ENCODE measurements at regions not wholly inside any gene's neighbourhood (a gene's known extent, or its start where the extent isn't known, plus 50 kb on each side); places are given as distances from the start of the nearest gene placed in this dataset.

- H3K9me3 ChIP-seq (ENCODE audit: low read depth), result no peaks in the 10 kb centered on the region
- no peak for DNase-seq (ENCODE audit: low spot score)
- no peaks in the 10 kb centered on the region for H3K36me3 Mint-ChIP-seq
- H3K27ac Mint-ChIP-seq, result no peak overlapping the region
- no peaks in the 10 kb centered on the region for H3K36me3 ChIP-seq
- no peak overlapping the region for H3K4me2 ChIP-seq
- no peak overlapping the region for H3K27ac ChIP-seq
- H3K4me3 Mint-ChIP-seq, result no peak overlapping the region
- H3K4me3 ChIP-seq, result no peak overlapping the region
- H3F3A ChIP-seq (ENCODE audit: low read depth), result no peaks in the 10 kb centered on the region
- peaks cover 5% of the 10 kb centered on the region for H3K4me1 Mint-ChIP-seq
- H3K27me3 Mint-ChIP-seq (ENCODE audit: insufficient read depth, low read depth), result peaks cover 5% of the 10 kb centered on the region
- no peaks in the 10 kb centered on the region for H3K27me3 ChIP-seq
- H2AFZ ChIP-seq (replicated peaks), result no peak overlapping the region
- no peaks in the 10 kb centered on the region for H3K9me3 Mint-ChIP-seq
- TF ChIP-seq CTCF (IDR thresholded peaks at IDR 0.05) (no peak), EZH2phosphoT487 (IDR thresholded peaks at IDR 0.05) (no peak), EZH2 (IDR thresholded peaks at IDR 0.05) (no peak)
- H3K9ac ChIP-seq, result no peak overlapping the region
- no peaks in the 10 kb centered on the region for H3K4me1 ChIP-seq
- H3K79me2 ChIP-seq (ENCODE audit: low read depth), result no peaks in the 10 kb centered on the region
- no peaks in the 10 kb centered on the region for H4K20me1 ChIP-seq (ENCODE audit: low read depth)
Observed at GRCh38 chr18:68480196-68480595, 234.7 kb downstream of the TMX3 start.

DNA sequence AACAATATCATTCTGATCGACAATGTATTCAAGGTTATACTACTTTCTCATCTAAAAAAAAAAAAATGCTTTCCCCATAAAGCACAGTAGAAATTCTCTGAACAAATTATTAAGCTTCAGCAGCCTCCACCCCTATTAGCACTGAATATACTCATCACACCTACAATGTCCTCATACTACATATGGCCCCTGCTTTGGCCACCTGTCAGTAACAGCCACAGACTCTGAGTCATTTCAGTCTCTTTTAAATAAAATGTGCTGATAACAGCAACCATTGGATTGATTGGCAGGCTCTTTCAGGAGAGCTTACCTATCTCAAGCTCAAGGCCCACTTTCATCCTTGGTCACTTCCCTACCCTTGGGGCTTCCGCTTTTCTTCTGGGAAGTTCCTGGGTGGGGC, 236.7 kb downstream of the TMX3 start:
- Mint-ChIP-seq H3K9me3 (no peaks in the 10 kb centered on the region), H3K27ac (no peak overlapping the region), H3K36me3 (no peaks in the 10 kb centered on the region), H3K4me3 (no peak overlapping the region), H3K27me3 (ENCODE audit: insufficient read depth, low read depth) (peaks cover 5% of the 10 kb centered on the region), H3K4me1 (peaks cover 5% of the 10 kb centered on the region)
- no peak overlapping the region for H3K4me2 ChIP-seq
- TF ChIP-seq EZH2 (IDR thresholded peaks at IDR 0.05) (no peak), EZH2phosphoT487 (IDR thresholded peaks at IDR 0.05) (no peak), CTCF (IDR thresholded peaks at IDR 0.05) (no peak)
- H3F3A ChIP-seq (ENCODE audit: low read depth), result no peaks in the 10 kb centered on the region
- DNase-seq (ENCODE audit: low spot score), result no peak
- H3K9me3 ChIP-seq (ENCODE audit: low read depth), result no peaks in the 10 kb centered on the region
- no peak overlapping the region for H3K27ac ChIP-seq
- H3K27me3 ChIP-seq, result no peaks in the 10 kb centered on the region
- H4K20me1 ChIP-seq (ENCODE audit: low read depth), result no peaks in the 10 kb centered on the region
- H3K79me2 ChIP-seq (ENCODE audit: low read depth), result no peaks in the 10 kb centered on the region
- no peaks in the 10 kb centered on the region for H3K36me3 ChIP-seq
- H2AFZ ChIP-seq (replicated peaks), result no peak overlapping the region
- no peaks in the 10 kb centered on the region for H3K4me1 ChIP-seq
- H3K9ac ChIP-seq, result no peak overlapping the region
- no peak overlapping the region for H3K4me3 ChIP-seq

DNA sequence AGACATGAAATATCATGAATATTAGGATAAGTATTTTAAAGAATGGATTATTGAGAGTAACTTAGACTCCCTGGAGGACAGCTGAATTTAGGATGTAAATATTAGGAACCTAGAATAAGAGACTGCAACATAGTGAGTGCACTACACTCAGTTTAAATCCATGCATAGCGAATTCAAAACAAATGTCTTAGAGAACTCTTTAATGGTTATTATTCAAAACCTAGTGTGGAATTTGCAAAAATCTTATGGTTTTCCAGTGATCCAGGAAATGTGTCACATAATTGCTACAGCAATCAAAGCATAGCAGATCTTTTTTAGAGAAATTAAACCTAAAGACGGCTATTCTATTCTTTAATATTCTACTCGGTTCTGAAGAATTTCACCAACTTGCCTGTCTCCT, 239.0 kb downstream of the TMX3 start:
- H3K4me1 ChIP-seq, result no peaks in the 10 kb centered on the region
- peaks cover 5% of the 10 kb centered on the region for H3K4me1 Mint-ChIP-seq
- TF ChIP-seq CTCF (IDR thresholded peaks at IDR 0.05) (no peak), EZH2phosphoT487 (IDR thresholded peaks at IDR 0.05) (no peak), EZH2 (IDR thresholded peaks at IDR 0.05) (no peak)

More for the DNA sequence above, 239.0 kb downstream of the TMX3 start:
- Mint-ChIP-seq H3K9me3 (no peaks in the 10 kb centered on the region), H3K4me3 (no peak overlapping the region), H3K36me3 (no peaks in the 10 kb centered on the region), H3K27me3 (ENCODE audit: insufficient read depth, low read depth) (peaks cover 5% of the 10 kb centered on the region), H3K27ac (no peak overlapping the region)
- Histone ChIP-seq H3K27ac (no peak overlapping the region), H3K9me3 (ENCODE audit: low read depth) (no peaks in the 10 kb centered on the region), H3K9ac (no peak overlapping the region), H3K36me3 (no peaks in the 10 kb centered on the region), H4K20me1 (ENCODE audit: low read depth) (no peaks in the 10 kb centered on the region), H3K4me2 (no peak overlapping the region), H3F3A (ENCODE audit: low read depth) (no peaks in the 10 kb centered on the region), H3K4me3 (no peak overlapping the region), H3K79me2 (ENCODE audit: low read depth) (no peaks in the 10 kb centered on the region), H3K27me3 (no peaks in the 10 kb centered on the region), H2AFZ (replicated peaks) (no peak overlapping the region)
- no peak for DNase-seq (ENCODE audit: low spot score)
